ENCODE measurements at regions not wholly inside any gene's neighbourhood (a gene's known extent, or its start where the extent isn't known, plus 50 kb on each side); places are given as distances from the start of the nearest gene placed in this dataset.

- no peak for DNase-seq (ENCODE audit: low read depth)
- TF ChIP-seq CTCF (IDR thresholded peaks at IDR 0.05; ENCODE audit: low read length, missing control alignments), result no peak
- H3K4me3 ChIP-seq (replicated peaks; ENCODE audit: low read depth, low read length), result no peak overlapping the region
Observed at GRCh38 chr5:118044169-118044568, 944.2 kb downstream of the DTWD2 start.

GRCh38 chr5:118043531-118043930 is 944.8 kb downstream of the DTWD2 start:
- DNase-seq (ENCODE audit: low read depth), result peak; percentile 1
- H3K4me3 ChIP-seq (replicated peaks; ENCODE audit: low read depth, low read length), result no peak overlapping the region
- no peak for TF ChIP-seq CTCF (IDR thresholded peaks at IDR 0.05; ENCODE audit: low read length, missing control alignments)

- TF ChIP-seq CTCF (IDR thresholded peaks at IDR 0.05; ENCODE audit: low read length, missing control alignments), result peak; percentile 19
- H3K4me3 ChIP-seq (replicated peaks; ENCODE audit: low read depth, low read length), result no peak overlapping the region
- DNase-seq (ENCODE audit: low read depth), result peak; percentile 8
Observed at GRCh38 chr5:118042076-118042475, 946.3 kb downstream of the DTWD2 start.

GRCh38 chr5:118040496-118040895 is 947.9 kb downstream of the DTWD2 start:
- no peak for DNase-seq (ENCODE audit: low read depth)
- TF ChIP-seq CTCF (IDR thresholded peaks at IDR 0.05; ENCODE audit: low read length, missing control alignments), result no peak
- H3K4me3 ChIP-seq (replicated peaks; ENCODE audit: low read depth, low read length), result no peak overlapping the region

- no peak for DNase-seq (ENCODE audit: low read depth)
- TF ChIP-seq CTCF (IDR thresholded peaks at IDR 0.05; ENCODE audit: low read length, missing control alignments), result no peak
- no peak overlapping the region for H3K4me3 ChIP-seq (replicated peaks; ENCODE audit: low read depth, low read length)
Observed at GRCh38 chr5:118033686-118034338, 954.5 kb downstream of the DTWD2 start.

- no peak overlapping the region for H3K4me3 ChIP-seq (replicated peaks; ENCODE audit: low read depth, low read length)
- TF ChIP-seq CTCF (IDR thresholded peaks at IDR 0.05; ENCODE audit: low read length, missing control alignments), result no peak
Observed at GRCh38 chr5:118029807-118030206, 958.5 kb downstream of the DTWD2 start.

GRCh38 chr5:118022062-118022461 is 966.3 kb downstream of the DTWD2 start:
- TF ChIP-seq CTCF (IDR thresholded peaks at IDR 0.05; ENCODE audit: low read length, missing control alignments), result no peak

More at GRCh38 chr5:118029807-118030206, 958.5 kb downstream of the DTWD2 start:
- DNase-seq (ENCODE audit: low read depth), result no peak

More at GRCh38 chr5:118022062-118022461, 966.3 kb downstream of the DTWD2 start:
- no peak overlapping the region for H3K4me3 ChIP-seq (replicated peaks; ENCODE audit: low read depth, low read length)
- DNase-seq (ENCODE audit: low read depth), result no peak
